IMR-90 (cell line): ENCODE measurements at regions not wholly inside any gene's neighbourhood (a gene's known extent, or its start where the extent isn't known, plus 50 kb on each side); places are given as distances from the start of the nearest gene placed in this dataset.

ENCODE experiments used
- ATAC-seq: fragments of 200-7000 bp; cut with Tn5 transposase; 2 replicates; pipeline ENCODE4 v1.9.1; 2020; ENCODE audit warnings: low read depth, mild to moderate bottlenecking, moderate library complexity
- BruUV-seq: library from RNA; stranded (reverse); fragments of 400-500 nt; replicated peaks from 2 replicates; lab custom pipeline; 2021; lab: Mats Ljungman, UMichigan
- CTCF ChIA-PET: fragments of 300-600 bp; formaldehyde crosslinking; extraction: SDS; loops from one replicate; lab custom pipeline; 2021; ENCODE audit warnings: antibody characterized with exemption; lab: Yijun Ruan, JAX
- POLR2A ChIA-PET: fragments of 300-600 bp; sonication (Branson Sonifier 250); formaldehyde crosslinking; loops from one replicate; lab custom pipeline; 2022; ENCODE audit warnings: antibody characterized with exemption; ENCODE audit not compliant: unreplicated experiment; lab: Charles Lee
- DNase-seq: peaks from one replicate; pipeline ENCODE4 v3.0.0; 2013
- H2AFZ ChIP-seq: replicated peaks from 2 replicates; pipeline ENCODE3; 2013; ENCODE audit warnings: low read length, mild to moderate bottlenecking; ENCODE audit not compliant: poor library complexity
- H2AK5ac ChIP-seq: 2 replicates; pipeline ENCODE4 v1.6.1; 2013; ENCODE audit warnings: low read depth, low read length, inconsistent platforms
- H2AK9ac ChIP-seq: replicated peaks from 2 replicates; pipeline ENCODE3; 2013; ENCODE audit warnings: mild to moderate bottlenecking, low read depth, low read length, moderate library complexity; ENCODE audit not compliant: poor library complexity
- H2BK120ac ChIP-seq: 2 replicates; pipeline ENCODE4 v1.6.1; 2013; ENCODE audit warnings: low read depth, low read length, inconsistent platforms
- H2BK15ac ChIP-seq: 3 replicates; pipeline ENCODE4 v1.6.1; 2013; ENCODE audit warnings: low read depth, low read length, inconsistent platforms
- H2BK20ac ChIP-seq: 2 replicates; pipeline ENCODE4 v1.6.1; 2013; ENCODE audit warnings: low read depth, mild to moderate bottlenecking, inconsistent platforms, low read length, moderate library complexity
- H2BK5ac ChIP-seq: 2 replicates; pipeline ENCODE4 v1.6.1; 2013; ENCODE audit warnings: mild to moderate bottlenecking, low read depth, low read length, inconsistent platforms; ENCODE audit not compliant: poor library complexity, severe bottlenecking
- H3K14ac ChIP-seq: replicated peaks from 2 replicates; pipeline ENCODE4 v1.6.1; 2013; ENCODE audit warnings: low read depth, low read length, inconsistent platforms
- H3K18ac ChIP-seq: 2 replicates; pipeline ENCODE4 v1.6.1; 2013; ENCODE audit warnings: low read depth, low read length, control low read depth
- H3K23ac ChIP-seq: 2 replicates; pipeline ENCODE4 v1.6.1; 2013; ENCODE audit warnings: low read depth, low read length, inconsistent platforms
- H3K27ac ChIP-seq: 2 replicates; pipeline ENCODE4 v1.5.1; 2013; ENCODE audit warnings: mild to moderate bottlenecking, control low read depth, low read length; ENCODE audit not compliant: insufficient read depth
- H3K27me3 ChIP-seq: 2 replicates; pipeline ENCODE4 v1.6.1; 2013; ENCODE audit warnings: low read length; ENCODE audit not compliant: control insufficient read depth, insufficient read depth
- H3K36me3 ChIP-seq: 2 replicates; pipeline ENCODE4 v1.6.1; 2013; ENCODE audit warnings: low read length, mixed read lengths; ENCODE audit not compliant: control insufficient read depth, insufficient read depth
- H3K4ac ChIP-seq: 2 replicates; pipeline ENCODE4 v1.6.1; 2013; ENCODE audit warnings: low read depth, low read length, inconsistent platforms
- H3K4me1 ChIP-seq: 2 replicates; pipeline ENCODE4 v1.6.1; 2013; ENCODE audit warnings: low read length, mixed read lengths; ENCODE audit not compliant: control insufficient read depth, insufficient read depth
- H3K4me2 ChIP-seq: 2 replicates; pipeline ENCODE4 v1.6.1; 2013; ENCODE audit warnings: low read depth, mild to moderate bottlenecking, control low read depth, low read length, moderate library complexity
- H3K4me3 ChIP-seq: 2 replicates; pipeline ENCODE4 v1.5.1; 2013; ENCODE audit warnings: low read depth, mild to moderate bottlenecking, control low read depth, low read length, moderate library complexity; ENCODE audit not compliant: insufficient read depth
- H3K56ac ChIP-seq: 2 replicates; pipeline ENCODE4 v1.6.1; 2013; ENCODE audit warnings: low read length, inconsistent platforms; ENCODE audit not compliant: insufficient read depth; ENCODE audit errors: extremely low read depth
- H3K79me1 ChIP-seq, 2 experiments: 2 replicates each; pipeline ENCODE4 v1.6.1; 2013; ENCODE audit warnings: low read length in 2 of 2, inconsistent platforms in 1 of 2, low read depth in 1 of 2
- H3K9ac ChIP-seq: 2 replicates; pipeline ENCODE4 v1.6.1; 2013; ENCODE audit warnings: low read depth, low read length, control low read depth
- H3K9me1 ChIP-seq: 2 replicates; pipeline ENCODE4 v1.6.1; 2013; ENCODE audit warnings: low read length, inconsistent platforms; ENCODE audit not compliant: insufficient read depth
- H3K9me3 ChIP-seq: 2 replicates; pipeline ENCODE4 v1.6.1; 2013; ENCODE audit warnings: low read length; ENCODE audit not compliant: control insufficient read depth, insufficient read depth
- H4K20me1 ChIP-seq: 2 replicates; pipeline ENCODE4 v1.6.1; 2013; ENCODE audit warnings: low read length, inconsistent platforms; ENCODE audit not compliant: insufficient read depth
- H4K5ac ChIP-seq: 2 replicates; pipeline ENCODE4 v1.6.1; 2013; ENCODE audit warnings: mild to moderate bottlenecking, low read depth, low read length, control low read depth
- H4K8ac ChIP-seq, 2 experiments: 2 replicates each; pipeline ENCODE4 v1.6.1; 2013; ENCODE audit warnings: low read depth in 2 of 2, low read length in 2 of 2, control low read depth in 1 of 2, inconsistent platforms in 1 of 2
- H4K91ac ChIP-seq: 2 replicates; pipeline ENCODE4 v1.6.1; 2013; ENCODE audit warnings: low read depth, low read length, inconsistent platforms; ENCODE audit not compliant: insufficient read depth
- BHLHE40 ChIP-seq: fragments of 150-350 bp; IDR thresholded peaks from 2 replicates; pipeline ENCODE4 v1.6.1; 2016; ENCODE audit warnings: mild to moderate bottlenecking, low read depth, low read length
- CHD1 ChIP-seq: IDR thresholded peaks from 2 replicates; pipeline ENCODE4 v1.6.1; 2012; ENCODE audit warnings: low read depth, low read length, improper control_type of control experiment
- CTCF ChIP-seq: conservative IDR thresholded peaks from 2 replicates; pipeline ENCODE4 v1.5.1; 2012; ENCODE audit warnings: mild to moderate bottlenecking, low read depth, low read length, improper control_type of control experiment
- ELK1 ChIP-seq: fragments of 150-350 bp; IDR thresholded peaks from 2 replicates; pipeline ENCODE4 v1.6.1; 2016; ENCODE audit warnings: low read depth, mild to moderate bottlenecking, low read length, moderate library complexity, borderline replicate concordance
- FOS ChIP-seq: fragments of 150-350 bp; IDR thresholded peaks from 2 replicates; pipeline ENCODE4 v1.6.1; 2016; ENCODE audit warnings: low read depth, low read length
- MAFK ChIP-seq: IDR thresholded peaks from 2 replicates; pipeline ENCODE4 v1.6.1; 2012; ENCODE audit warnings: low read depth, low read length, improper control_type of control experiment
- MAZ ChIP-seq: IDR thresholded peaks from 2 replicates; pipeline ENCODE4 v1.6.1; 2012; ENCODE audit warnings: low read depth, mild to moderate bottlenecking, low read length, improper control_type of control experiment, moderate library complexity, borderline replicate concordance
- MXI1 ChIP-seq: IDR thresholded peaks from 2 replicates; pipeline ENCODE4 v1.6.1; 2012; ENCODE audit warnings: low read depth, mild to moderate bottlenecking, low read length, moderate library complexity, borderline replicate concordance
- NFE2L2 ChIP-seq: fragments of 150-350 bp; IDR thresholded peaks from 2 replicates; pipeline ENCODE4 v1.6.1; 2016; ENCODE audit warnings: low read depth, mild to moderate bottlenecking, low read length
- POLR2A ChIP-seq: IDR thresholded peaks from 2 replicates; pipeline ENCODE4 v1.6.1; 2012; ENCODE audit warnings: mild to moderate bottlenecking, low read depth, low read length
- RAD21 ChIP-seq: IDR thresholded peaks from 2 replicates; pipeline ENCODE4 v1.6.1; 2012; ENCODE audit warnings: low read length, improper control_type of control experiment
- RCOR1 ChIP-seq: IDR thresholded peaks from 2 replicates; pipeline ENCODE4 v1.6.1; 2012; ENCODE audit warnings: mild to moderate bottlenecking, low read length, improper control_type of control experiment; ENCODE audit not compliant: insufficient replicate concordance
- RFX5 ChIP-seq: IDR thresholded peaks from 2 replicates; pipeline ENCODE4 v1.8.0; 2012; ENCODE audit warnings: low read depth, mild to moderate bottlenecking, low read length, moderate library complexity
- SMC3 ChIP-seq: fragments of 150-350 bp; IDR thresholded peaks from 2 replicates; pipeline ENCODE4 v1.6.1; 2016; ENCODE audit warnings: low read depth, mild to moderate bottlenecking, antibody characterized with exemption, low read length, moderate library complexity
- WGBS, 2 experiments: methylation state at CpG; one replicate each; pipeline versions ENCODE4 v1.1.5 to v1.1.7; 2013; ENCODE audit warnings: missing lambda C conversion rate in 2 of 2; ENCODE audit not compliant: insufficient read length in 1 of 2; ENCODE audit errors: extremely low coverage in 2 of 2; 5-methylcytosine and 5-hydroxymethylcytosine counted together
- dilution Hi-C: fragments of 300-500 bp; cut with HindIII; formaldehyde crosslinking; loops from one replicate; pipeline ENCODE4 v1.14.3; 2018; ENCODE audit warnings: low sequenced_read_pairs; ENCODE audit not compliant: unreplicated experiment
- in situ Hi-C: fragments of 300-500 bp; cut with MboI; formaldehyde crosslinking; loops from 3 replicates; pipeline ENCODE4 v1.14.3; 2019; ENCODE audit warnings: low sequenced_read_pairs, inconsistent platforms, mixed read lengths
- intact Hi-C: fragments of 100-400 bp; cut with micrococcal nuclease; formaldehyde crosslinking; loops from 2 replicates; pipeline ENCODE4 v1.10.0; 2022
- TF ChIP-seq, protein P1 (sequence below): fragments of 150-350 bp; IDR thresholded peaks from 2 replicates; pipeline ENCODE4 v1.6.1; 2017; ENCODE audit warnings: mild to moderate bottlenecking, antibody characterized with exemption, low read length, low read depth

DNA sequence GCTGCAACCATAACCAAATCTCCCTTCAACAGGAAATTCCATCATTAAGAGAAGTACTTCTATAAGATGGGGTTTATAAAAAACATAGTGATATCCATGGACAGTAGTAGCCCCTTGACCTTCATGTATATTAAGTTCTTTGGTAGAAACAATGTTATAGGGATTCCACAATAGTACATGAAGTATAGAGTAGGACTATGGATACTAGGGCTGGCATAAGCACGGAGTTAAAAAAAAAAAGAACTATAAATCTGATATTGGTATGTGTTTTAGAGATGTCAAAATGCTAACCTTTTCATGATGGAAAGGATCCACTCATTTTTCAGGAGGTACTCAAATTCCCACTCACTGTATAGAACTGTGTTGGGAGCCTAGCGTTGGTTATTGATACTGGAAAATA is 337.6 kb downstream of the FGF10 start:
- Histone ChIP-seq H3K23ac (no peak overlapping the region), H2BK20ac (no peak overlapping the region), H3K27me3 (no peaks in the 10 kb centered on the region), H4K5ac (no peak overlapping the region), H3K14ac (no peak overlapping the region), H3K56ac (no peak overlapping the region), H2BK120ac (no peak overlapping the region), H3K27ac (no peak overlapping the region), H2BK15ac (no peak overlapping the region), H3K9me1 (no peaks in the 10 kb centered on the region), H3K4ac (no peak overlapping the region), H4K8ac (no peak overlapping the region), H2AK9ac (no peak overlapping the region), H3K18ac (no peak overlapping the region), H2BK5ac (no peak overlapping the region), H2AFZ (no peak overlapping the region), H3K79me1 (no peaks in the 10 kb centered on the region), H3K9me3 (no peaks in the 10 kb centered on the region), H4K91ac (no peak overlapping the region), H3K4me3 (no peak overlapping the region), H3K9ac (no peak overlapping the region), H2AK5ac (no peak overlapping the region), H4K20me1 (no peaks in the 10 kb centered on the region), H3K4me2 (no peak overlapping the region), H3K4me1 (no peaks in the 10 kb centered on the region), H3K36me3 (no peaks in the 10 kb centered on the region)
- ChIA-PET POLR2A (no interaction called here), CTCF (no interaction called here)
- dilution Hi-C loops = no loop called here
- intact Hi-C loops = no loop called here
- no peak for TF ChIP-seq CHD1
- no peak for TF ChIP-seq BHLHE40
- no peak for TF ChIP-seq RAD21
- TF ChIP-seq MXI1 = no peak
- no peak for TF ChIP-seq CTCF
- TF ChIP-seq ELK1 = no peak
- TF ChIP-seq MAZ = no peak
- TF ChIP-seq POLR2A = no peak
- TF ChIP-seq MAFK = no peak
- TF ChIP-seq, protein P1, sequence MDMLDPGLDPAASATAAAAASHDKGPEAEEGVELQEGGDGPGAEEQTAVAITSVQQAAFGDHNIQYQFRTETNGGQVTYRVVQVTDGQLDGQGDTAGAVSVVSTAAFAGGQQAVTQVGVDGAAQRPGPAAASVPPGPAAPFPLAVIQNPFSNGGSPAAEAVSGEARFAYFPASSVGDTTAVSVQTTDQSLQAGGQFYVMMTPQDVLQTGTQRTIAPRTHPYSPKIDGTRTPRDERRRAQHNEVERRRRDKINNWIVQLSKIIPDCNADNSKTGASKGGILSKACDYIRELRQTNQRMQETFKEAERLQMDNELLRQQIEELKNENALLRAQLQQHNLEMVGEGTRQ = no peak
- no peak for TF ChIP-seq RCOR1
- TF ChIP-seq FOS = no peak
- no peak for TF ChIP-seq NFE2L2
- no peak for TF ChIP-seq RFX5
- TF ChIP-seq SMC3 = no peak
- in situ Hi-C loops = no loop called here
- DNase-seq (no peak), ATAC-seq (no peak)
- WGBS, 2 experiments = 80% methylated on average over 1 of the region's 2 CpGs; no CpG with 5 or more reads in 1 of the 2 experiments
- BruUV-seq = no TSS peak
